IMR-90 (cell line): ENCODE measurements at regions not wholly inside any gene's neighbourhood (a gene's known extent, or its start where the extent isn't known, plus 50 kb on each side); places are given as distances from the start of the nearest gene placed in this dataset.

Experiments
- ATAC-seq: fragments of 200-7000 bp; cut with Tn5 transposase; 2 replicates; pipeline ENCODE4 v1.9.1; 2020; ENCODE audit warnings: low read depth, mild to moderate bottlenecking, moderate library complexity
- BruUV-seq: library from RNA; stranded (reverse); fragments of 400-500 nt; replicated peaks from 2 replicates; lab custom pipeline; 2021; lab: Mats Ljungman, UMichigan
- CTCF ChIA-PET: fragments of 300-600 bp; formaldehyde crosslinking; extraction: SDS; loops from one replicate; lab custom pipeline; 2021; ENCODE audit warnings: antibody characterized with exemption; lab: Yijun Ruan, JAX
- POLR2A ChIA-PET: fragments of 300-600 bp; sonication (Branson Sonifier 250); formaldehyde crosslinking; loops from one replicate; lab custom pipeline; 2022; ENCODE audit warnings: antibody characterized with exemption; ENCODE audit not compliant: unreplicated experiment; lab: Charles Lee
- DNase-seq: peaks from one replicate; pipeline ENCODE4 v3.0.0; 2013
- H2AFZ ChIP-seq: replicated peaks from 2 replicates; pipeline ENCODE3; 2013; ENCODE audit warnings: low read length, mild to moderate bottlenecking; ENCODE audit not compliant: poor library complexity
- H2AK5ac ChIP-seq: 2 replicates; pipeline ENCODE4 v1.6.1; 2013; ENCODE audit warnings: low read depth, low read length, inconsistent platforms
- H2AK9ac ChIP-seq: replicated peaks from 2 replicates; pipeline ENCODE3; 2013; ENCODE audit warnings: mild to moderate bottlenecking, low read depth, low read length, moderate library complexity; ENCODE audit not compliant: poor library complexity
- H2BK120ac ChIP-seq: 2 replicates; pipeline ENCODE4 v1.6.1; 2013; ENCODE audit warnings: low read depth, low read length, inconsistent platforms
- H2BK15ac ChIP-seq: 3 replicates; pipeline ENCODE4 v1.6.1; 2013; ENCODE audit warnings: low read depth, low read length, inconsistent platforms
- H2BK20ac ChIP-seq: 2 replicates; pipeline ENCODE4 v1.6.1; 2013; ENCODE audit warnings: low read depth, mild to moderate bottlenecking, inconsistent platforms, low read length, moderate library complexity
- H2BK5ac ChIP-seq: 2 replicates; pipeline ENCODE4 v1.6.1; 2013; ENCODE audit warnings: mild to moderate bottlenecking, low read depth, low read length, inconsistent platforms; ENCODE audit not compliant: poor library complexity, severe bottlenecking
- H3K14ac ChIP-seq: replicated peaks from 2 replicates; pipeline ENCODE4 v1.6.1; 2013; ENCODE audit warnings: low read depth, low read length, inconsistent platforms
- H3K18ac ChIP-seq: 2 replicates; pipeline ENCODE4 v1.6.1; 2013; ENCODE audit warnings: low read depth, low read length, control low read depth
- H3K23ac ChIP-seq: 2 replicates; pipeline ENCODE4 v1.6.1; 2013; ENCODE audit warnings: low read depth, low read length, inconsistent platforms
- H3K27ac ChIP-seq: 2 replicates; pipeline ENCODE4 v1.5.1; 2013; ENCODE audit warnings: mild to moderate bottlenecking, control low read depth, low read length; ENCODE audit not compliant: insufficient read depth
- H3K27me3 ChIP-seq: 2 replicates; pipeline ENCODE4 v1.6.1; 2013; ENCODE audit warnings: low read length; ENCODE audit not compliant: control insufficient read depth, insufficient read depth
- H3K36me3 ChIP-seq: 2 replicates; pipeline ENCODE4 v1.6.1; 2013; ENCODE audit warnings: low read length, mixed read lengths; ENCODE audit not compliant: control insufficient read depth, insufficient read depth
- H3K4ac ChIP-seq: 2 replicates; pipeline ENCODE4 v1.6.1; 2013; ENCODE audit warnings: low read depth, low read length, inconsistent platforms
- H3K4me1 ChIP-seq: 2 replicates; pipeline ENCODE4 v1.6.1; 2013; ENCODE audit warnings: low read length, mixed read lengths; ENCODE audit not compliant: control insufficient read depth, insufficient read depth
- H3K4me2 ChIP-seq: 2 replicates; pipeline ENCODE4 v1.6.1; 2013; ENCODE audit warnings: low read depth, mild to moderate bottlenecking, control low read depth, low read length, moderate library complexity
- H3K4me3 ChIP-seq: 2 replicates; pipeline ENCODE4 v1.5.1; 2013; ENCODE audit warnings: low read depth, mild to moderate bottlenecking, control low read depth, low read length, moderate library complexity; ENCODE audit not compliant: insufficient read depth
- H3K56ac ChIP-seq: 2 replicates; pipeline ENCODE4 v1.6.1; 2013; ENCODE audit warnings: low read length, inconsistent platforms; ENCODE audit not compliant: insufficient read depth; ENCODE audit errors: extremely low read depth
- H3K79me1 ChIP-seq, 2 experiments: 2 replicates each; pipeline ENCODE4 v1.6.1; 2013; ENCODE audit warnings: low read length in 2 of 2, inconsistent platforms in 1 of 2, low read depth in 1 of 2
- H3K9ac ChIP-seq: 2 replicates; pipeline ENCODE4 v1.6.1; 2013; ENCODE audit warnings: low read depth, low read length, control low read depth
- H3K9me1 ChIP-seq: 2 replicates; pipeline ENCODE4 v1.6.1; 2013; ENCODE audit warnings: low read length, inconsistent platforms; ENCODE audit not compliant: insufficient read depth
- H3K9me3 ChIP-seq: 2 replicates; pipeline ENCODE4 v1.6.1; 2013; ENCODE audit warnings: low read length; ENCODE audit not compliant: control insufficient read depth, insufficient read depth
- H4K20me1 ChIP-seq: 2 replicates; pipeline ENCODE4 v1.6.1; 2013; ENCODE audit warnings: low read length, inconsistent platforms; ENCODE audit not compliant: insufficient read depth
- H4K5ac ChIP-seq: 2 replicates; pipeline ENCODE4 v1.6.1; 2013; ENCODE audit warnings: mild to moderate bottlenecking, low read depth, low read length, control low read depth
- H4K8ac ChIP-seq, 2 experiments: 2 replicates each; pipeline ENCODE4 v1.6.1; 2013; ENCODE audit warnings: low read depth in 2 of 2, low read length in 2 of 2, control low read depth in 1 of 2, inconsistent platforms in 1 of 2
- H4K91ac ChIP-seq: 2 replicates; pipeline ENCODE4 v1.6.1; 2013; ENCODE audit warnings: low read depth, low read length, inconsistent platforms; ENCODE audit not compliant: insufficient read depth
- BHLHE40 ChIP-seq: fragments of 150-350 bp; IDR thresholded peaks from 2 replicates; pipeline ENCODE4 v1.6.1; 2016; ENCODE audit warnings: mild to moderate bottlenecking, low read depth, low read length
- CEBPB ChIP-seq: IDR thresholded peaks from 2 replicates; pipeline ENCODE4 v1.6.1; 2012; ENCODE audit warnings: low read depth, low read length, improper control_type of control experiment
- CHD1 ChIP-seq: IDR thresholded peaks from 2 replicates; pipeline ENCODE4 v1.6.1; 2012; ENCODE audit warnings: low read depth, low read length, improper control_type of control experiment
- FOS ChIP-seq: fragments of 150-350 bp; IDR thresholded peaks from 2 replicates; pipeline ENCODE4 v1.6.1; 2016; ENCODE audit warnings: low read depth, low read length
- MAFK ChIP-seq: IDR thresholded peaks from 2 replicates; pipeline ENCODE4 v1.6.1; 2012; ENCODE audit warnings: low read depth, low read length, improper control_type of control experiment
- MAZ ChIP-seq: IDR thresholded peaks from 2 replicates; pipeline ENCODE4 v1.6.1; 2012; ENCODE audit warnings: low read depth, mild to moderate bottlenecking, low read length, improper control_type of control experiment, moderate library complexity, borderline replicate concordance
- MXI1 ChIP-seq: IDR thresholded peaks from 2 replicates; pipeline ENCODE4 v1.6.1; 2012; ENCODE audit warnings: low read depth, mild to moderate bottlenecking, low read length, moderate library complexity, borderline replicate concordance
- NFE2L2 ChIP-seq: fragments of 150-350 bp; IDR thresholded peaks from 2 replicates; pipeline ENCODE4 v1.6.1; 2016; ENCODE audit warnings: low read depth, mild to moderate bottlenecking, low read length
- POLR2A ChIP-seq: IDR thresholded peaks from 2 replicates; pipeline ENCODE4 v1.6.1; 2012; ENCODE audit warnings: mild to moderate bottlenecking, low read depth, low read length
- RAD21 ChIP-seq: IDR thresholded peaks from 2 replicates; pipeline ENCODE4 v1.6.1; 2012; ENCODE audit warnings: low read length, improper control_type of control experiment
- RCOR1 ChIP-seq: IDR thresholded peaks from 2 replicates; pipeline ENCODE4 v1.6.1; 2012; ENCODE audit warnings: mild to moderate bottlenecking, low read length, improper control_type of control experiment; ENCODE audit not compliant: insufficient replicate concordance
- RFX5 ChIP-seq: IDR thresholded peaks from 2 replicates; pipeline ENCODE4 v1.8.0; 2012; ENCODE audit warnings: low read depth, mild to moderate bottlenecking, low read length, moderate library complexity
- SMC3 ChIP-seq: fragments of 150-350 bp; IDR thresholded peaks from 2 replicates; pipeline ENCODE4 v1.6.1; 2016; ENCODE audit warnings: low read depth, mild to moderate bottlenecking, antibody characterized with exemption, low read length, moderate library complexity
- WGBS, 2 experiments: methylation state at CpG; one replicate each; pipeline versions ENCODE4 v1.1.5 to v1.1.7; 2013; ENCODE audit warnings: missing lambda C conversion rate in 2 of 2; ENCODE audit not compliant: insufficient read length in 1 of 2; ENCODE audit errors: extremely low coverage in 2 of 2; 5-methylcytosine and 5-hydroxymethylcytosine counted together
- dilution Hi-C: fragments of 300-500 bp; cut with HindIII; formaldehyde crosslinking; loops from one replicate; pipeline ENCODE4 v1.14.3; 2018; ENCODE audit warnings: low sequenced_read_pairs; ENCODE audit not compliant: unreplicated experiment
- in situ Hi-C: fragments of 300-500 bp; cut with MboI; formaldehyde crosslinking; loops from 3 replicates; pipeline ENCODE4 v1.14.3; 2019; ENCODE audit warnings: low sequenced_read_pairs, inconsistent platforms, mixed read lengths
- intact Hi-C: fragments of 100-400 bp; cut with micrococcal nuclease; formaldehyde crosslinking; loops from 2 replicates; pipeline ENCODE4 v1.10.0; 2022
- TF ChIP-seq, protein P1 (sequence below): fragments of 150-350 bp; IDR thresholded peaks from 2 replicates; pipeline ENCODE4 v1.6.1; 2016; ENCODE audit warnings: low read depth, mild to moderate bottlenecking, low read length, moderate library complexity, borderline replicate concordance
- TF ChIP-seq, protein P2 (sequence below): fragments of 150-350 bp; IDR thresholded peaks from 2 replicates; pipeline ENCODE4 v1.6.1; 2017; ENCODE audit warnings: mild to moderate bottlenecking, antibody characterized with exemption, low read length, low read depth
- TF ChIP-seq, protein P3 (sequence below): conservative IDR thresholded peaks from 2 replicates; pipeline ENCODE4 v1.5.1; 2012; ENCODE audit warnings: mild to moderate bottlenecking, low read depth, low read length, improper control_type of control experiment

GRCh38 chr18:43830947-43831346 lies 553.7 kb upstream of the SYT4 start:
- intact Hi-C loops (no loop called here), dilution Hi-C loops (no loop called here), in situ Hi-C loops (no loop called here)
- no CpG with 5 or more reads among the region's 6 CpGs for WGBS, 2 experiments
- TF ChIP-seq SMC3 (no peak), NFE2L2 (no peak), CEBPB (no peak), RCOR1 (no peak), RAD21 (no peak), FOS (no peak), BHLHE40 (no peak), CHD1 (no peak), MAZ (no peak), MXI1 (no peak), MAFK (no peak), POLR2A (no peak), RFX5 (no peak)
- TF ChIP-seq, protein P1, sequence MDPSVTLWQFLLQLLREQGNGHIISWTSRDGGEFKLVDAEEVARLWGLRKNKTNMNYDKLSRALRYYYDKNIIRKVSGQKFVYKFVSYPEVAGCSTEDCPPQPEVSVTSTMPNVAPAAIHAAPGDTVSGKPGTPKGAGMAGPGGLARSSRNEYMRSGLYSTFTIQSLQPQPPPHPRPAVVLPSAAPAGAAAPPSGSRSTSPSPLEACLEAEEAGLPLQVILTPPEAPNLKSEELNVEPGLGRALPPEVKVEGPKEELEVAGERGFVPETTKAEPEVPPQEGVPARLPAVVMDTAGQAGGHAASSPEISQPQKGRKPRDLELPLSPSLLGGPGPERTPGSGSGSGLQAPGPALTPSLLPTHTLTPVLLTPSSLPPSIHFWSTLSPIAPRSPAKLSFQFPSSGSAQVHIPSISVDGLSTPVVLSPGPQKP, result no peak
- TF ChIP-seq, protein P2, sequence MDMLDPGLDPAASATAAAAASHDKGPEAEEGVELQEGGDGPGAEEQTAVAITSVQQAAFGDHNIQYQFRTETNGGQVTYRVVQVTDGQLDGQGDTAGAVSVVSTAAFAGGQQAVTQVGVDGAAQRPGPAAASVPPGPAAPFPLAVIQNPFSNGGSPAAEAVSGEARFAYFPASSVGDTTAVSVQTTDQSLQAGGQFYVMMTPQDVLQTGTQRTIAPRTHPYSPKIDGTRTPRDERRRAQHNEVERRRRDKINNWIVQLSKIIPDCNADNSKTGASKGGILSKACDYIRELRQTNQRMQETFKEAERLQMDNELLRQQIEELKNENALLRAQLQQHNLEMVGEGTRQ, result no peak
- TF ChIP-seq, protein P3, sequence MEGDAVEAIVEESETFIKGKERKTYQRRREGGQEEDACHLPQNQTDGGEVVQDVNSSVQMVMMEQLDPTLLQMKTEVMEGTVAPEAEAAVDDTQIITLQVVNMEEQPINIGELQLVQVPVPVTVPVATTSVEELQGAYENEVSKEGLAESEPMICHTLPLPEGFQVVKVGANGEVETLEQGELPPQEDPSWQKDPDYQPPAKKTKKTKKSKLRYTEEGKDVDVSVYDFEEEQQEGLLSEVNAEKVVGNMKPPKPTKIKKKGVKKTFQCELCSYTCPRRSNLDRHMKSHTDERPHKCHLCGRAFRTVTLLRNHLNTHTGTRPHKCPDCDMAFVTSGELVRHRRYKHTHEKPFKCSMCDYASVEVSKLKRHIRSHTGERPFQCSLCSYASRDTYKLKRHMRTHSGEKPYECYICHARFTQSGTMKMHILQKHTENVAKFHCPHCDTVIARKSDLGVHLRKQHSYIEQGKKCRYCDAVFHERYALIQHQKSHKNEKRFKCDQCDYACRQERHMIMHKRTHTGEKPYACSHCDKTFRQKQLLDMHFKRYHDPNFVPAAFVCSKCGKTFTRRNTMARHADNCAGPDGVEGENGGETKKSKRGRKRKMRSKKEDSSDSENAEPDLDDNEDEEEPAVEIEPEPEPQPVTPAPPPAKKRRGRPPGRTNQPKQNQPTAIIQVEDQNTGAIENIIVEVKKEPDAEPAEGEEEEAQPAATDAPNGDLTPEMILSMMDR, result no peak
- no peak for ATAC-seq
- ChIA-PET POLR2A (no interaction called here), CTCF (no interaction called here)
- no peak overlapping the region for H2BK5ac ChIP-seq
- H4K91ac ChIP-seq, result no peak overlapping the region
- no peak overlapping the region for H2AK9ac ChIP-seq
- no peaks in the 10 kb centered on the region for H3K36me3 ChIP-seq
- H2BK120ac ChIP-seq, result no peak overlapping the region
- H3K4me2 ChIP-seq, result no peak overlapping the region
- no TSS peak for BruUV-seq
- H3K9me1 ChIP-seq, result no peaks in the 10 kb centered on the region
- no peak overlapping the region for H3K18ac ChIP-seq
- H3K14ac ChIP-seq, result no peak overlapping the region
- no peak overlapping the region for H3K56ac ChIP-seq
- no peak overlapping the region for H3K9ac ChIP-seq
- H2BK20ac ChIP-seq, result no peak overlapping the region
- no peak for DNase-seq
- no peak overlapping the region for H3K27ac ChIP-seq
- H2AFZ ChIP-seq, result no peak overlapping the region
- no peaks in the 10 kb centered on the region for H4K20me1 ChIP-seq
- no peak overlapping the region for H4K5ac ChIP-seq
- no peaks in the 10 kb centered on the region for H3K27me3 ChIP-seq
- H3K4me3 ChIP-seq, result no peak overlapping the region
- H3K79me1 ChIP-seq, result no peaks in the 10 kb centered on the region
- H2AK5ac ChIP-seq, result no peak overlapping the region
- no peak overlapping the region for H2BK15ac ChIP-seq
- H4K8ac ChIP-seq, result no peak overlapping the region
- H3K4ac ChIP-seq, result no peak overlapping the region
- no peaks in the 10 kb centered on the region for H3K4me1 ChIP-seq
- no peaks in the 10 kb centered on the region for H3K9me3 ChIP-seq
- no peak overlapping the region for H3K23ac ChIP-seq
